Type B pancreatic cell (in vitro differentiated cells): ENCODE measurements at regions not wholly inside any gene's neighbourhood (a gene's known extent, or its start where the extent isn't known, plus 50 kb on each side); places are given as distances from the start of the nearest gene placed in this dataset.

ENCODE experiments used
- DNase-seq: peaks from one replicate; pipeline ENCODE4 v3.0.0; 2021; ENCODE audit warnings: mixed read lengths; ENCODE audit not compliant: unreplicated experiment; ENCODE audit errors: extremely low spot score
- H3K27ac Mint-ChIP-seq: 2 replicates; pipeline ENCODE4 v1.8.0; 2021; ENCODE audit warnings: mild to moderate bottlenecking, mixed read lengths
- H3K27me3 Mint-ChIP-seq: 2 replicates; pipeline ENCODE4 v1.8.0; 2021; ENCODE audit warnings: mixed read lengths
- H3K36me3 Mint-ChIP-seq: 2 replicates; pipeline ENCODE4 v1.8.0; 2021; ENCODE audit warnings: mixed read lengths
- H3K4me1 Mint-ChIP-seq: one replicate; pipeline ENCODE4 v1.8.0; 2021; ENCODE audit warnings: mixed read lengths; ENCODE audit not compliant: unreplicated experiment
- H3K4me3 Mint-ChIP-seq: 2 replicates; pipeline ENCODE4 v1.8.0; 2021; ENCODE audit warnings: mild to moderate bottlenecking, mixed read lengths
- H3K9me3 Mint-ChIP-seq: 2 replicates; pipeline ENCODE4 v1.8.0; 2021; ENCODE audit warnings: mixed read lengths
- CTCF ChIP-seq: fragments of 200-600 bp; sonication (generic); conservative IDR thresholded peaks from 2 replicates; pipeline ENCODE4 v1.5.0; 2021; ENCODE audit warnings: antibody characterized with exemption, mild to moderate bottlenecking

GRCh38 chrX:20461576-20461975 is 194.9 kb upstream of the RPS6KA3 start:
- TF ChIP-seq CTCF, result no peak
- Mint-ChIP-seq H3K9me3 (peaks cover 8% of the 10 kb centered on the region), H3K27ac (no peak overlapping the region), H3K27me3 (no peaks in the 10 kb centered on the region), H3K4me1 (no peaks in the 10 kb centered on the region), H3K4me3 (no peak overlapping the region), H3K36me3 (no peaks in the 10 kb centered on the region)
- no peak for DNase-seq

- Mint-ChIP-seq H3K36me3 (no peaks in the 10 kb centered on the region), H3K4me1 (no peaks in the 10 kb centered on the region), H3K27ac (no peak overlapping the region), H3K9me3 (peaks cover 10% of the 10 kb centered on the region), H3K4me3 (no peak overlapping the region), H3K27me3 (no peaks in the 10 kb centered on the region)
- no peak for DNase-seq
- no peak for TF ChIP-seq CTCF
Measured at GRCh38 chrX:20461002-20461401, 194.3 kb upstream of the RPS6KA3 start.

GRCh38 chrX:20459410-20460350 is 193.0 kb upstream of the RPS6KA3 start:
- H3K36me3 Mint-ChIP-seq, result no peaks in the 10 kb centered on the region
- H3K4me3 Mint-ChIP-seq, result no peak overlapping the region
- TF ChIP-seq CTCF, result no peak
- DNase-seq, result no peak
- no peak overlapping the region for H3K27ac Mint-ChIP-seq
- H3K9me3 Mint-ChIP-seq, result peaks cover 10% of the 10 kb centered on the region
- H3K27me3 Mint-ChIP-seq, result no peaks in the 10 kb centered on the region
- H3K4me1 Mint-ChIP-seq, result no peaks in the 10 kb centered on the region

GRCh38 chrX:20456971-20457370 is 190.3 kb upstream of the RPS6KA3 start:
- Mint-ChIP-seq H3K9me3 (peaks cover 10% of the 10 kb centered on the region), H3K36me3 (no peaks in the 10 kb centered on the region), H3K27ac (no peak overlapping the region), H3K4me3 (no peak overlapping the region), H3K4me1 (no peaks in the 10 kb centered on the region), H3K27me3 (no peaks in the 10 kb centered on the region)
- DNase-seq, result no peak
- no peak for TF ChIP-seq CTCF

GRCh38 chrX:20455001-20455400 is 188.3 kb upstream of the RPS6KA3 start:
- Mint-ChIP-seq H3K9me3 (peaks cover 18% of the 10 kb centered on the region), H3K27ac (no peak overlapping the region), H3K36me3 (no peaks in the 10 kb centered on the region), H3K4me1 (no peaks in the 10 kb centered on the region), H3K4me3 (no peak overlapping the region), H3K27me3 (no peaks in the 10 kb centered on the region)
- TF ChIP-seq CTCF, result no peak
- DNase-seq, result no peak
